Caco-2 (cell line): ENCODE measurements at regions not wholly inside any gene's neighbourhood (a gene's known extent, or its start where the extent isn't known, plus 50 kb on each side); places are given as distances from the start of the nearest gene placed in this dataset.

Experiments used
- BruUV-seq: library from RNA; stranded (reverse); fragments of 400-500 nt; replicated peaks from 2 replicates; lab custom pipeline; 2021; lab: Mats Ljungman, UMichigan
- CTCF ChIA-PET: fragments of 300-600 bp; sonication (Branson Sonifier 250); formaldehyde crosslinking; loops from one replicate; lab custom pipeline; 2022; ENCODE audit warnings: antibody characterized with exemption; lab: Charles Lee
- POLR2A ChIA-PET: fragments of 300-600 bp; sonication (Branson Sonifier 250); formaldehyde crosslinking; loops from one replicate; lab custom pipeline; 2022; ENCODE audit warnings: antibody characterized with exemption; lab: Charles Lee
- DNase-seq, 2 experiments: peaks; one replicate each; pipeline versions ENCODE4 v3.0.0 to v3.0.0-alpha.2; 2020 to 2022
- H3K27me3 ChIP-seq: replicated peaks from 2 replicates; pipeline ENCODE4 v1.6.0; 2011; ENCODE audit warnings: low read length; ENCODE audit not compliant: control insufficient read depth, insufficient read depth
- H3K36me3 ChIP-seq: 2 replicates; pipeline ENCODE4 v1.5.1; 2011; ENCODE audit warnings: low read length; ENCODE audit not compliant: control insufficient read depth, insufficient read depth
- H3K4me1 ChIP-seq: fragments of 250-450 bp; sonication (Bioruptor Pico); 2 replicates; pipeline ENCODE4 v1.5.1; 2020; ENCODE audit warnings: mild to moderate bottlenecking
- H3K4me3 ChIP-seq: 2 replicates; pipeline ENCODE4 v1.5.1; 2011; ENCODE audit warnings: low read depth, mild to moderate bottlenecking, control low read depth, low read length
- H3K9me3 ChIP-seq: fragments of 250-450 bp; sonication (Bioruptor Pico); 2 replicates; pipeline ENCODE4 v1.5.1; 2020; ENCODE audit warnings: mild to moderate bottlenecking, moderate library complexity
- H3K27ac Mint-ChIP-seq: one replicate; pipeline ENCODE4 v1.8.0; 2022; ENCODE audit warnings: mixed read lengths; ENCODE audit not compliant: unreplicated experiment
- H3K27me3 Mint-ChIP-seq: one replicate; pipeline ENCODE4 v1.8.0; 2022; ENCODE audit warnings: mixed read lengths; ENCODE audit not compliant: insufficient read depth, unreplicated experiment
- H3K36me3 Mint-ChIP-seq: one replicate; pipeline ENCODE4 v1.8.0; 2022; ENCODE audit warnings: mild to moderate bottlenecking, mixed read lengths; ENCODE audit not compliant: insufficient read depth, unreplicated experiment
- H3K4me1 Mint-ChIP-seq: one replicate; pipeline ENCODE4 v1.8.0; 2022; ENCODE audit warnings: low read depth, mixed read lengths; ENCODE audit not compliant: unreplicated experiment
- H3K4me3 Mint-ChIP-seq: one replicate; pipeline ENCODE4 v1.8.0; 2022; ENCODE audit warnings: mild to moderate bottlenecking, moderate library complexity, mixed read lengths; ENCODE audit not compliant: unreplicated experiment
- H3K9me3 Mint-ChIP-seq: one replicate; pipeline ENCODE4 v1.8.0; 2022; ENCODE audit warnings: mixed read lengths; ENCODE audit not compliant: unreplicated experiment
- CTCF ChIP-seq, 2 experiments: fragments of 200-600 bp in 1 of 2; IDR thresholded peaks; 1 replicate in 1 of 2; 2 replicates in 1 of 2; pipeline versions ENCODE4 v1.5.1 to v1.8.0; 2011 to 2022; ENCODE audit warnings: antibody characterized with exemption in 1 of 2, control low read depth in 1 of 2, inconsistent platforms in 1 of 2, low read depth in 1 of 2, low read length in 1 of 2, mild to moderate bottlenecking in 1 of 2, moderate library complexity in 1 of 2; ENCODE audit not compliant: insufficient read depth in 1 of 2, severe bottlenecking in 1 of 2, unreplicated experiment in 1 of 2
- intact Hi-C: fragments of 100-400 bp; cut with micrococcal nuclease; formaldehyde crosslinking; loops from one replicate; pipeline ENCODE4 v1.10.0; 2022; ENCODE audit not compliant: unreplicated experiment

DNA sequence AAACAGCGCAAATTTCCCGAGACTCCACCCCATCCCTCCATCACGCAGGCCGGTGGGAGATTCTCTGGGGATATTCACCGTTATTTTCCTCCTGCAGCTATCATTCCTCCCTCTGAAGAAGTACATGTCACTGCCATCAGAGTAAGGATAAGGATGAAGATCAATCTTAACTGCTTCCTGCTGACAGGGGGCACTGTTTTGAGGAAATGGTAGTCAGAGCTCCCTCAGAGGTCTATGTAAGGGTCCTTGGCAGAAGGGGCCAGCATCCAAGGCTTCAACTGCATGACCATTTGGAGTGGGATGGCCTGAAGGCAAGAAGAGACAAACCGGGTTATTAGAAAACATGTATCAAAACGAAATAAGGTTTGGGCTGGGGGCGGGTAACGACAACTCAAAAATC, 111.5 kb downstream of the KCNK1 start:
- Mint-ChIP-seq H3K27ac (no peak overlapping the region), H3K9me3 (no peaks in the 10 kb centered on the region), H3K36me3 (no peaks in the 10 kb centered on the region), H3K4me3 (no peak overlapping the region), H3K4me1 (no peaks in the 10 kb centered on the region), H3K27me3 (peaks cover 3% of the 10 kb centered on the region)
- Histone ChIP-seq H3K9me3 (no peaks in the 10 kb centered on the region), H3K4me3 (no peak overlapping the region), H3K36me3 (no peaks in the 10 kb centered on the region), H3K27me3 (no peaks in the 10 kb centered on the region), H3K4me1 (no peaks in the 10 kb centered on the region; the same call in 1 of the 2 replicates)
- no peak for TF ChIP-seq CTCF (IDR thresholded peaks at IDR 0.05; ENCODE audit: insufficient read depth in 1 of 2, low read depth in 1 of 2, low read length in 1 of 2, severe bottlenecking in 1 of 2, unreplicated experiment in 1 of 2)
- intact Hi-C loops, result no loop called here
- no TSS peak for BruUV-seq
- DNase-seq, result no peak
- ChIA-PET POLR2A (no interaction called here), CTCF (no interaction called here)

- no peaks in the 10 kb centered on the region; the same call in 1 of the 2 replicates for H3K4me1 ChIP-seq
- no peaks in the 10 kb centered on the region for H3K27me3 ChIP-seq
- Mint-ChIP-seq H3K9me3 (no peaks in the 10 kb centered on the region), H3K27ac (no peak overlapping the region), H3K4me3 (no peak overlapping the region), H3K27me3 (no peaks in the 10 kb centered on the region), H3K4me1 (no peaks in the 10 kb centered on the region), H3K36me3 (no peaks in the 10 kb centered on the region)
- intact Hi-C loops, result no loop called here
- no peaks in the 10 kb centered on the region for H3K9me3 ChIP-seq
- H3K4me3 ChIP-seq, result no peak overlapping the region
- CTCF ChIA-PET, result no interaction called here
- no peak for TF ChIP-seq CTCF (IDR thresholded peaks at IDR 0.05; ENCODE audit: insufficient read depth in 1 of 2, low read depth in 1 of 2, low read length in 1 of 2, severe bottlenecking in 1 of 2, unreplicated experiment in 1 of 2)
- no peaks in the 10 kb centered on the region for H3K36me3 ChIP-seq
- DNase-seq, result no peak
- no TSS peak for BruUV-seq
- POLR2A ChIA-PET, result no interaction called here
These were observed 114.8 kb downstream of the KCNK1 start for GRCh38 chr1:233728721-233729120.

DNA sequence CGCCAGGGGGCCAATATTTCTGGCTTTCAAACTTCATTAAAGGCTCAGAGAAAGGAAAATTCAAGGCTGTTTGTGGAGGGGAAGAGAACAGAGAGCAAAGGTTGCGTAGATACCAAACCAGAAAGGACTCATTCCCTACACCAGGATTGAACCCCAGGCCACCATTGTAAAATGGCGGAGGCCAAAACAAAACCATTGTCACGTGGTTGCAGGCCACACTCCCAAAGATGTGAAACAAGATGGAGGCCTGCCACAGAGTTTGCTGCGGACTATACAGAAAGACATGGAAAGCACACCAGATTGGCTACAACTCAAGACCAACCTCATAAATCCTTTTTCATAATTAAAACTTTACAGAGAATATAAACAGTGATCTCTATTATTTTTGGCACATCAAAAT, 116.5 kb downstream of the KCNK1 start:
- Mint-ChIP-seq H3K27me3 (no peaks in the 10 kb centered on the region), H3K27ac (no peak overlapping the region), H3K36me3 (no peaks in the 10 kb centered on the region), H3K9me3 (no peaks in the 10 kb centered on the region), H3K4me3 (no peak overlapping the region), H3K4me1 (no peaks in the 10 kb centered on the region)
- Histone ChIP-seq H3K4me1 (no peaks in the 10 kb centered on the region; the same call in 1 of the 2 replicates), H3K4me3 (no peak overlapping the region), H3K27me3 (no peaks in the 10 kb centered on the region), H3K9me3 (no peaks in the 10 kb centered on the region), H3K36me3 (no peaks in the 10 kb centered on the region)
- intact Hi-C loops, result no loop called here
- CTCF ChIA-PET, result no interaction called here
- POLR2A ChIA-PET, result no interaction called here
- no peak for TF ChIP-seq CTCF (IDR thresholded peaks at IDR 0.05; ENCODE audit: insufficient read depth in 1 of 2, low read depth in 1 of 2, low read length in 1 of 2, severe bottlenecking in 1 of 2, unreplicated experiment in 1 of 2)
- no peak for DNase-seq
- BruUV-seq, result no TSS peak
